Right renal cortex interstitium (tissue), 3 donors: ENCODE measurements at regions not wholly inside any gene's neighbourhood (a gene's known extent, or its start where the extent isn't known, plus 50 kb on each side); places are given as distances from the start of the nearest gene placed in this dataset.

Experiments used
- DNase-seq, 3 donors: peaks; one replicate each; pipeline ENCODE4 v3.0.0-alpha.2; 2013; ENCODE audit warnings: low read depth in 3 of 3, low spot score in 2 of 3

GRCh38 chr10:70939441-70940003 is 51.2 kb upstream of the PCBD1 start:
- no peak for DNase-seq

DNA sequence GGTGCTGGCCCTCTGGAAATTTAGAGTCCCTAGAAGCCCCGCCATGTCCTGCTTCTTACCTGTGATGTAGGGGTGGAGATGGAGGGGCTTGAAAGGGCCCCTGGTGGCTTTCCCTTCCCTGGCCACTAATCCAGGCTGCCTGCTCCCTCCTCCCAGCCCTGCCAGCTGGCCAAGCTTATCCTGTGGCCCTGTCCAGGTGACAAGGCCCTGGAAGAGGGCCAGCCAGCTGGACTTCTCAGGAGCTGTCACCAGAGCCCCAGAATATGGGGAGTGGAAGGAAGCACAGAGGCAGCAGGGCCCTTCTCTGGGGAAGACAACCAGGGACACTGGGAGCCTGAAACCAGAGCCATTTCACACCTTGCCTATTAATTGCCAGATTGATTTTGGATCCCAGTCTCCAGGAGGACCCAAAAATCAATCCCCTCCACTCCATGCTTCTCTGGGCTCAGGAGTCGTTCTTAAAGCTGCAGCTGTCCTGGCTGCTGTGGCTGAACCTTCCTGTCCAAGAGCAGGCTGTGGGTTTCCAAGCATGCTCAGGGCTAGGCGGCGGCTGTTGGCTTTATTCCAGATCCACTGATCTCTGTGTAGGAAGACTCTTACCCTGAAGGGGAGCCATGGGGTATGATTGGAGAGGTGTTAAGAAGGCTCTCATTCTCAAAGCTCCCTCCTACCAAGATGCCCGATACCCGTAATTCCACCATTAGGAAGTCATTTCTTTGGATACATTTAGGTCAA is 52.6 kb upstream of the PCBD1 start:
- DNase-seq: no peak

- DNase-seq: no peak
Measured at GRCh38 chr10:70942125-70942524, 53.8 kb upstream of the PCBD1 start.

DNA sequence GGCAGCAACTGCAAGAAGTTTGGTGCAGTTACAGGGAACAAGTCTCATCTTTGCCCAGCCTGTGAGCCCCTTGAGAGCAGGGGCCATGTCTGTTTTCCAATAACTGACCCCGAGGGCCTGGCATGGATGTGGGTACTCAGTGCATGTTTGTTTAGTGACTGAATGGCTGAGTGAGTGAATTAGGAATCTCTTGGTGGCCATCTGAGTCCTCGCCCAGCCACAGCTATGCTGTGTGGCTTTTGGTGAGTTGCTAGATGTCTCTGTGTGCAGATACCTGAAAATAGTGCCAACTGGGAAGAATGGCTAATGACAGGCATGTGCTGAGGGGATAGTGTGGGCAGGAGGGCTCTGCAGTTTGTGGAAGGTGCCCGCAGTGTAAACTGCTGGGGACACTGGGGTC is 54.4 kb upstream of the PCBD1 start:
- no peak for DNase-seq

DNA sequence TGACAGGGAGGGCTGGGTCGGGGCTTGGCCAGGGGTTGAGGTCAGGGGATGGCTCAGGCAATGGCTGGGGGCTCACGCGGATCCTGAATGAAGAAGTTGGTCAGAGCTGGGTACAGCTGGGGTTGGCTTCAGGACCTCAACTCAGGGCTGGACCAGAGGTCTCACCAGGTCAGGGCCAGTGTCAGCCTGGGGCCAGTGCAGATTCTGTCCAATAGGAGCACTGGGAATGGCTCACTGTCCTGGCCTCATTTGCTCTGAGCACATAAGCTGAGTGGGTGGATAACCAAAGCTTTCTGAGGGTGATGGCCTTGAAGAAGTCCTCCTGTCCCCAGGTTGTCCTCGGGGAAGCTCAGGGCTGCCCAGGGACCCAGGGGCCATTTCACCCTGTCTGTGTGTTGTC is 54.9 kb upstream of the PCBD1 start:
- no peak for DNase-seq

GRCh38 chr10:70943841-70944466 is 55.6 kb upstream of the PCBD1 start:
- no peak for DNase-seq

GRCh38 chr10:70950037-70950436 is 61.7 kb upstream of the PCBD1 start:
- no peak for DNase-seq

DNA sequence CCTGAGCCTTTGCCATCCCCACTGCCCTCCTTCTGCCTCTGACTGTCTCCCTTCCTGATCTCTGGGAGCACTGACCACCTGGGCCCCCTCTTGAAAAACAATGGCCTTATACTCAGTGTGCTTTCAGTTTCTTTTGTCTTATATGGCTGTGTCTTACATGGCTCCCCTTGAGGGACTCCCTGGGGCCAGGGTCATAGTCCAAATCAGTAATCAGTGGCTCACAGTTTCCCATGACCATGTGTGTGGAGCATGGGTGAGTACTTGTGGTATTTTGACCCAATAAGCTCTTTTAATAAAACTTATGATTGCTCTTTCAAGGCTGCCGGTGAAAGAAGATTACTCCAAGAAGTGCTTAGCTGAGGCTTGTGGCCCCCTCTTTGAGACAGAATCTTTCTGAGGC is 62.4 kb upstream of the PCBD1 start:
- no peak for DNase-seq

GRCh38 chr10:70952401-70952800 is 64.0 kb upstream of the PCBD1 start:
- no peak for DNase-seq

GRCh38 chr10:70952921-70953320 is 64.6 kb upstream of the PCBD1 start:
- DNase-seq: no peak

- no peak for DNase-seq
Measured at GRCh38 chr10:70954381-70955176, 66.2 kb upstream of the PCBD1 start.

DNA sequence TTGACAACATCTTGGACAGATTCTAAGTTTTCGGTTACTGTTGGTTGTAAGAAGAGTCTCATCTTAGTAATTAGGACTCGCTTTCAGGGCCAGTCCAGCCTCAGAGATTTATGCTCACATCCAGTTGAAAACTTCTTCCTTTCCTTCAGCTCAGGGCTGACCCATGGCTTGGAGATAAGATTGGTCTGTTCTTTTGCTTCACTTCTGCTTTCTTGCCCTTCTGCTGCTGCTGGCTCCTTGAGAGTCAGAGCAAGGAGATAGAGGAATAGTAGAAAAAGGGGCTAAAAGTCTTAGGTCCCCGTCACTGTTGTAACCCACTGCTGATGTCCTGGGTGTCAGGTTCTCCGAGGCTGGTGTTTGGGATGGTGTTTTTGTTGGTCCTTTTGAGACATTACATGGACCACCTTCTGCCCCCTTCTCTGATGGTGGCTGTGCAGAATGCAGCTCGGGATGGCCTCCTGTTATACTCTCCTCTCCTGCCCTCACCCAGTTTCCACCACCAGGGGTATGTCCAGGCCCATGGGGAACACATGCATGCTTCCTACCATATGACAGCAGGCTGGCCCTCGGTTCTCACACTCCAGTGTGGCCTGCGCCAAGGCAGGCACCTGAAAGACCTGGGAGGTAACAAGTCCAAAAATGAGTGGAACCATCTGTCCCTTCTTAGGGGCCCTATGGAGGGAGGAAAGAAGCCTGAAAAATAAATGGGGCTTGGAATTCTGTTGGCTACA is 67.8 kb upstream of the PCBD1 start:
- DNase-seq: no peak

- no peak for DNase-seq
Measured at GRCh38 chr10:70958396-70958795, 70.0 kb upstream of the PCBD1 start.

- DNase-seq: no peak
Measured at GRCh38 chr10:70960316-70960715, 72.0 kb upstream of the PCBD1 start.

GRCh38 chr10:70960783-70961570 is 72.6 kb upstream of the PCBD1 start:
- no peak for DNase-seq

- DNase-seq: no peak
Measured at GRCh38 chr10:70962686-70963085, 74.3 kb upstream of the PCBD1 start.

- no peak for DNase-seq
Measured at GRCh38 chr10:70963271-70963670, 74.9 kb upstream of the PCBD1 start.

- no peak for DNase-seq
Measured at GRCh38 chr10:70964245-70964644, 75.9 kb upstream of the PCBD1 start.

DNA sequence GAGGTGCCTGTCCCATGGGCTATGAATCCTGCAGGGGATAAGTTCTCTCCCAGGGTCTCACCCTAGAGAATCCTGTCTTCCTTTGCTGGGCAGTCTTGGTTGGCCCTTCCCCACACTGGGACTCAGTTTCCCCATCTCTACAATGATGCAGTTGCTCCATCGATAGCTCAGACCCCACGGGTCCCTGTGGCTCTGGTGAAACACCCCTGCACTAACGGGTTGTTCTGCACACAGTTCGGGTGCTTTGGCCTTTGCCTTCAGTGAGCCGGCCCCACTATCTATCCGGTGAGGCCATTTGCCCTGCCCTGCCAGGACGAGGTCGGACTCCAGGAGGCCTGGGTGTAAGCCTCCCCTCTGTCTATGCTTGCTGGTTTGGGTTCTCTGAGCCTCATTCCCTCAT is 76.5 kb upstream of the PCBD1 start:
- DNase-seq: no peak

GRCh38 chr10:70965566-70965965 is 77.2 kb upstream of the PCBD1 start:
- no peak for DNase-seq
